ENCODE measurements at regions not wholly inside any gene's neighbourhood (a gene's known extent, or its start where the extent isn't known, plus 50 kb on each side); places are given as distances from the start of the nearest gene placed in this dataset.

DNA sequence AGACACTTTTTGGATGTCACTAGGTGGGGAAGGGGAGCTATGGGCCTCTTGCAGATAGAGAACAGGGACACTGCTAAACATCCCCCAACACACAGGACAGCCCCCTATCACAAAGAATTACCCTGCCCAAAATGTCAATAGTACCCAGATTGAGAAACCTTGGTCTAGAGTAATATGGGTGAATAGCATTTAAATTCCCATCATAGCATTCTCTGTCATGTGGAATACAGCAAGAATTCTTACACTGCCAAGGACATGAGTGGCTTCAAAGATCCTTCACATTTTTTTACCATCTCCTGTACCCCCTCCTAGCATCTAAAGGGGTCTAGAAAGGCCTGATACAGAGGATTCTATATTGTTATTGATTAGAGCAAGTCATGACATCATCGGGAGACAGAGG is 83.1 kb upstream of the SSTR4 start:
- no peak for DNase-seq
- in situ Hi-C loops (cut with HindIII; ENCODE audit: low pct_ligation_motif_present, low sequenced_read_pairs), result loop anchor here (25.0 kb wide), 1 partner anchor 240 kb away; no protein-coding TSS in a partner anchor
- Histone ChIP-seq H3K36me3 (replicated peaks) (no peaks in the 10 kb centered on the region), H3K4me3 (ENCODE audit: low read depth, low read length) (no peak overlapping the region), H3K27me3 (replicated peaks) (no peaks in the 10 kb centered on the region), H3K27ac (no peak overlapping the region)
- no peak for TF ChIP-seq CTCF (IDR thresholded peaks at IDR 0.05; ENCODE audit: low read depth, low read length, missing control alignments)

GRCh38 chr20:22954661-22955060 is 80.5 kb upstream of the SSTR4 start:
- Histone ChIP-seq H3K36me3 (replicated peaks) (no peaks in the 10 kb centered on the region), H3K27me3 (replicated peaks) (no peaks in the 10 kb centered on the region), H3K27ac (no peak overlapping the region), H3K4me3 (ENCODE audit: low read depth, low read length) (no peak overlapping the region)
- DNase-seq, result no peak
- TF ChIP-seq CTCF (IDR thresholded peaks at IDR 0.05; ENCODE audit: low read depth, low read length, missing control alignments), result no peak
- in situ Hi-C loops (cut with HindIII; ENCODE audit: low pct_ligation_motif_present, low sequenced_read_pairs), result loop anchor here (25.0 kb wide), 1 partner anchor 242 kb away; no protein-coding TSS in a partner anchor

GRCh38 chr20:22958390-22958789 is 76.7 kb upstream of the SSTR4 start:
- in situ Hi-C loops (cut with HindIII; ENCODE audit: low pct_ligation_motif_present, low sequenced_read_pairs), result loop anchor here (25.0 kb wide), 1 partner anchor 246 kb away; no protein-coding TSS in a partner anchor
- H3K4me3 ChIP-seq (ENCODE audit: low read depth, low read length), result no peak overlapping the region
- no peak for TF ChIP-seq CTCF (IDR thresholded peaks at IDR 0.05; ENCODE audit: low read depth, low read length, missing control alignments)
- no peak for DNase-seq
- H3K27ac ChIP-seq, result no peak overlapping the region
- H3K36me3 ChIP-seq (replicated peaks), result no peaks in the 10 kb centered on the region
- H3K27me3 ChIP-seq (replicated peaks), result no peaks in the 10 kb centered on the region

DNA sequence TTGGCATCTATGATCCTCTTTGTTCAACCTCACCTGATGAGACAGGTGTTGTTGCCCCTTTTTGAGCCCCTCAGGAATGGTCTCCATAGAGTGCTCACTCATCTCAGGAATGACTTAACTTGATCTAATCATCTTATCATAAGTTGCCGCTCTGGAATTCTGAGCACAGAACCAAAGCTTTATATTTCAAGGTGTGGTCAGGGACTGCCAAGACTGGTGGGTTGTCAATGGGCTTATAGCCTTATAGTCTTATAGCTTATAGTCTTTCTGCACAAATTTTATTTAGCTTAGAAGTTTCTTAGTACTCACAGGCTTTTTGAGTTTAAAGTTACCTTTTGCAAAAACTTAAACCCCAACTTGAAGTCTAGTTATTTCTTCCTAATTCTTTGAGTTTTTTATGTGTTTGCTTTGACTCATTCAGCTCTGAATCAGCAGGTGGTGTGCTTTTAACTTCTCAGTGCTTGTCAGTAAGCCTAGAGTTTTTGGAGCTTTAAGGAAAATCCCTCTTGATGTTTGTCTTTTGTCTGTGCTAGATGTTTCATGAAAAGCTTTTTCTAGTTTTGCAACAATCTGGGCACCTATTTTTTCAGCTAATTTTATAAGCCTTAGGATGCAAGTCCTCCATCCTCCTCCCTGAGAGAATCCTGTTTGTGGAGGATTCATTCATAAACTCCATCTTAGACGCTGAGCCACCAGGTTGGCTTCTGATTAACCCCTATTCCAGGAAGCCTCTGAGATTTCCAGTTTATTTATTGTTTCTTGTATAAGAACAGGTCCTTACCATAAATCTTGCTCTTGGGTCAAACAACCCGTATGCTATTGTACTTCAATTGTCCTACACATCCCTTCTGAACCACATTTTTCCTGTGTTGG is 72.3 kb upstream of the SSTR4 start:
- Histone ChIP-seq H3K4me3 (ENCODE audit: low read depth, low read length) (no peak overlapping the region), H3K27me3 (replicated peaks) (no peaks in the 10 kb centered on the region), H3K27ac (no peak overlapping the region), H3K36me3 (replicated peaks) (no peaks in the 10 kb centered on the region)
- no peak for TF ChIP-seq CTCF (IDR thresholded peaks at IDR 0.05; ENCODE audit: low read depth, low read length, missing control alignments)
- in situ Hi-C loops (cut with HindIII; ENCODE audit: low pct_ligation_motif_present, low sequenced_read_pairs), result loop anchor here (25.0 kb wide), 1 partner anchor 251 kb away; no protein-coding TSS in a partner anchor
- DNase-seq, result no peak

GRCh38 chr20:22963581-22963980 is 71.5 kb upstream of the SSTR4 start:
- Histone ChIP-seq H3K4me3 (ENCODE audit: low read depth, low read length) (no peak overlapping the region), H3K27me3 (replicated peaks) (no peaks in the 10 kb centered on the region), H3K36me3 (replicated peaks) (no peaks in the 10 kb centered on the region), H3K27ac (no peak overlapping the region)
- in situ Hi-C loops (cut with HindIII; ENCODE audit: low pct_ligation_motif_present, low sequenced_read_pairs), result loop anchor here (25.0 kb wide), 1 partner anchor 251 kb away; no protein-coding TSS in a partner anchor
- DNase-seq, result no peak
- no peak for TF ChIP-seq CTCF (IDR thresholded peaks at IDR 0.05; ENCODE audit: low read depth, low read length, missing control alignments)
